Liver (tissue), 3 donors: ENCODE measurements at regions not wholly inside any gene's neighbourhood (a gene's known extent, or its start where the extent isn't known, plus 50 kb on each side); places are given as distances from the start of the nearest gene placed in this dataset.
"Not testable (repeated sequence)": the region's sequence is repeated elsewhere in the genome, so short reads cannot be mapped to it uniquely, and the experiment has no call there.

ENCODE experiments used
- CTCF ChIP-seq: fragments of 150-350 bp; IDR thresholded peaks from 2 replicates; pipeline ENCODE4 v1.5.1; 2017; ENCODE audit warnings: improper control_type of control experiment, low read depth, low read length; ENCODE audit not compliant: missing input control
- MAX ChIP-seq: IDR thresholded peaks from 2 replicates; pipeline ENCODE4 v1.6.1; 2016; ENCODE audit warnings: antibody characterized with exemption
- REST ChIP-seq: IDR thresholded peaks from 2 replicates; pipeline ENCODE4 v1.6.1; 2016; ENCODE audit warnings: antibody characterized with exemption, mild to moderate bottlenecking
- SP1 ChIP-seq: IDR thresholded peaks from 2 replicates; pipeline ENCODE4 v1.6.1; 2018; ENCODE audit warnings: antibody characterized with exemption, mild to moderate bottlenecking
- TAF1 ChIP-seq: conservative IDR thresholded peaks from 2 replicates; pipeline ENCODE4 v1.6.1; 2016; ENCODE audit warnings: antibody characterized with exemption, mild to moderate bottlenecking
- ZBTB33 ChIP-seq: IDR thresholded peaks from 2 replicates; pipeline ENCODE4 v1.6.1; 2016; ENCODE audit warnings: antibody characterized with exemption
- donor health status: healthy.
- donor health status: healthy.

GRCh38 chr2:185591276-185591675, 147.3 kb upstream of the FSIP2 start:
- TF ChIP-seq CTCF, SP1, TAF1, MAX, REST, ZBTB33: not testable (repeated sequence)
